ENCODE measurements at regions not wholly inside any gene's neighbourhood (a gene's known extent, or its start where the extent isn't known, plus 50 kb on each side); places are given as distances from the start of the nearest gene placed in this dataset.

DNA sequence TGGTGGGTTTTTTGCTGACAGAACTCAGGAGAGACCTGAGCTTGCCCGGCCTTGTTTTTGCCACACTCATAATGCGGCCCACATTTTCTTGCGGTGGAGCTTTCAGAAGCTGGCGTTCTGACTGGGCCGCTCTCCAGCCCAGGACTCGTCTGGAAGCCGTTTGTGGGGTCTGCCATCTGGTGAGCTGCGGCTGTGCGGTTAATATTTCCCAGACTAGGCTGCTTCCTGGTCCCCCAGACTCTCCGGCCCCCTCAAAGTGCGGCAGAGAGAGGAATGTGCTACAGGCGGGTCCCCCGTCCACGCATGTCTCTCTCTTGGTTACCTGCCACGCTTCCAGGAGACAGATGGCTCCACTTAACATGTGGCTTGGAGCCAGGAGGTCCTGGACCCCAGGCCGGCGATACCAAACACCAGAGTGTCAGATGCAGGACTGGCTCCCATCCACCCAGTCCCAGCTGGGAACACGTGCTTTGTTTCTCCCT, 128.9 kb upstream of the PMEPA1 start:
- BruUV-seq (replicated peaks), result no TSS peak
- Mint-ChIP-seq H3K4me3 (ENCODE audit: unreplicated experiment) (no peak overlapping the region), H3K27ac (ENCODE audit: unreplicated experiment) (no peak overlapping the region), H3K4me1 (ENCODE audit: low read depth, unreplicated experiment) (no peaks in the 10 kb centered on the region), H3K27me3 (ENCODE audit: insufficient read depth, unreplicated experiment) (peaks cover 15% of the 10 kb centered on the region), H3K36me3 (ENCODE audit: insufficient read depth, unreplicated experiment) (no peaks in the 10 kb centered on the region), H3K9me3 (ENCODE audit: unreplicated experiment) (no peaks in the 10 kb centered on the region)
- intact Hi-C loops (cut with micrococcal nuclease; ENCODE audit: unreplicated experiment), result no loop called here
- TF ChIP-seq, protein P1, sequence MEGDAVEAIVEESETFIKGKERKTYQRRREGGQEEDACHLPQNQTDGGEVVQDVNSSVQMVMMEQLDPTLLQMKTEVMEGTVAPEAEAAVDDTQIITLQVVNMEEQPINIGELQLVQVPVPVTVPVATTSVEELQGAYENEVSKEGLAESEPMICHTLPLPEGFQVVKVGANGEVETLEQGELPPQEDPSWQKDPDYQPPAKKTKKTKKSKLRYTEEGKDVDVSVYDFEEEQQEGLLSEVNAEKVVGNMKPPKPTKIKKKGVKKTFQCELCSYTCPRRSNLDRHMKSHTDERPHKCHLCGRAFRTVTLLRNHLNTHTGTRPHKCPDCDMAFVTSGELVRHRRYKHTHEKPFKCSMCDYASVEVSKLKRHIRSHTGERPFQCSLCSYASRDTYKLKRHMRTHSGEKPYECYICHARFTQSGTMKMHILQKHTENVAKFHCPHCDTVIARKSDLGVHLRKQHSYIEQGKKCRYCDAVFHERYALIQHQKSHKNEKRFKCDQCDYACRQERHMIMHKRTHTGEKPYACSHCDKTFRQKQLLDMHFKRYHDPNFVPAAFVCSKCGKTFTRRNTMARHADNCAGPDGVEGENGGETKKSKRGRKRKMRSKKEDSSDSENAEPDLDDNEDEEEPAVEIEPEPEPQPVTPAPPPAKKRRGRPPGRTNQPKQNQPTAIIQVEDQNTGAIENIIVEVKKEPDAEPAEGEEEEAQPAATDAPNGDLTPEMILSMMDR (IDR thresholded peaks at IDR 0.05; ENCODE audit: insufficient read depth in 1 of 2, low read depth in 1 of 2, low read length in 1 of 2, severe bottlenecking in 1 of 2, unreplicated experiment in 1 of 2), result no peak
- ChIA-PET CTCF (no interaction called here), POLR2A (no interaction called here)
- Histone ChIP-seq H3K4me3 (ENCODE audit: low read depth, low read length) (no peak overlapping the region), H3K4me1 (no peaks in the 10 kb centered on the region), H3K9me3 (no peaks in the 10 kb centered on the region), H3K27me3 (replicated peaks; ENCODE audit: control insufficient read depth, insufficient read depth, low read length) (peaks cover 5% of the 10 kb centered on the region), H3K36me3 (ENCODE audit: control insufficient read depth, insufficient read depth, low read length) (no peaks in the 10 kb centered on the region)
- DNase-seq, result no peak

DNA sequence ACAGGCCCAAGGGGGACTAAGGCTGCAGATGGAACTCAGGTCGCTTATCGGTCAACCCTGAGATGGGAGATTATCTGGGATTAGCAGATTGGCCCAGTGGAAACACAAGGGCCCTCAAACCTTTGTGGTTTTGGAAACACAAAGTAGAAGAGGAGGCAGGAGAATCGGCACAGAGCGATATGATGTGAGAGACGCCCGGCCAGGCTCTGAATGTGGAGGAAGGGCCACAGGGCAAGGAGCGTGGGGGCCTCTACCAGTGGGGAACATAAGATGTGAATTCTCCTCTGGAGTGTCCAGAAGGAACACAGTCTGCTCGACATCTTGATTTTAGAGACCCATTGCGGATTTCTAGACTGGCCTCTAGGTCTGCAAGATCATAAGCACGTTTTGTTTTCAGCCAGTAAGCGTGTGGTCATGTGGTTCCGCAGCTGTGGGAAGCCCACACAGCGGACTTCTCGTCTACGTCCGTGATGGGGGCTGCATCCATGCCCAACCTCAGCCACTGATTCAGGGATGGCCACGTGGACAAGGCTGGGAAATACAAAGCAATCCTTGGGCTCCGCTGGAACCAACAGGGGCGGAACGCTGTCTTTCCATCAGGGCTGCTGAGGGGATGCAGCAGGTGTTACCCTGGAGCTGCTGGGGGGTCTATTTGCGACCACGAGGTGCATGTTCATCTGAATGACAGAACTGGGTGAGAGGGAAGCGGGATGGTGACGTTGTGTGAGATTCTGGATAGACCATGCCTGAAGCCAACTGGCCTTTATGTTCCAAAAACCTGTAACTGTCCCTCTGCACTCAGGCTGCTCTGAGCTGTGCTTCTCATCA, 127.6 kb upstream of the PMEPA1 start:
- H3K36me3 Mint-ChIP-seq (ENCODE audit: insufficient read depth, unreplicated experiment), result no peaks in the 10 kb centered on the region
- CTCF ChIA-PET, result no interaction called here
- POLR2A ChIA-PET, result no interaction called here
- H3K27ac Mint-ChIP-seq (ENCODE audit: unreplicated experiment), result no peak overlapping the region
- TF ChIP-seq, protein P1 (IDR thresholded peaks at IDR 0.05; ENCODE audit: insufficient read depth in 1 of 2, low read depth in 1 of 2, low read length in 1 of 2, severe bottlenecking in 1 of 2, unreplicated experiment in 1 of 2), result no peak
- BruUV-seq (replicated peaks), result no TSS peak
- no peak overlapping the region for H3K4me3 ChIP-seq (ENCODE audit: low read depth, low read length)
- H3K4me3 Mint-ChIP-seq (ENCODE audit: unreplicated experiment), result no peak overlapping the region
- H3K27me3 Mint-ChIP-seq (ENCODE audit: insufficient read depth, unreplicated experiment), result peaks cover 22% of the 10 kb centered on the region
- no peaks in the 10 kb centered on the region for H3K36me3 ChIP-seq (ENCODE audit: control insufficient read depth, insufficient read depth, low read length)
- peaks cover 5% of the 10 kb centered on the region for H3K27me3 ChIP-seq (replicated peaks; ENCODE audit: control insufficient read depth, insufficient read depth, low read length)
- DNase-seq, result no peak
- no peaks in the 10 kb centered on the region for H3K9me3 ChIP-seq
- no peaks in the 10 kb centered on the region for H3K4me1 Mint-ChIP-seq (ENCODE audit: low read depth, unreplicated experiment)
- H3K9me3 Mint-ChIP-seq (ENCODE audit: unreplicated experiment), result no peaks in the 10 kb centered on the region
- H3K4me1 ChIP-seq, result no peaks in the 10 kb centered on the region
- intact Hi-C loops (cut with micrococcal nuclease; ENCODE audit: unreplicated experiment), result no loop called here

DNA sequence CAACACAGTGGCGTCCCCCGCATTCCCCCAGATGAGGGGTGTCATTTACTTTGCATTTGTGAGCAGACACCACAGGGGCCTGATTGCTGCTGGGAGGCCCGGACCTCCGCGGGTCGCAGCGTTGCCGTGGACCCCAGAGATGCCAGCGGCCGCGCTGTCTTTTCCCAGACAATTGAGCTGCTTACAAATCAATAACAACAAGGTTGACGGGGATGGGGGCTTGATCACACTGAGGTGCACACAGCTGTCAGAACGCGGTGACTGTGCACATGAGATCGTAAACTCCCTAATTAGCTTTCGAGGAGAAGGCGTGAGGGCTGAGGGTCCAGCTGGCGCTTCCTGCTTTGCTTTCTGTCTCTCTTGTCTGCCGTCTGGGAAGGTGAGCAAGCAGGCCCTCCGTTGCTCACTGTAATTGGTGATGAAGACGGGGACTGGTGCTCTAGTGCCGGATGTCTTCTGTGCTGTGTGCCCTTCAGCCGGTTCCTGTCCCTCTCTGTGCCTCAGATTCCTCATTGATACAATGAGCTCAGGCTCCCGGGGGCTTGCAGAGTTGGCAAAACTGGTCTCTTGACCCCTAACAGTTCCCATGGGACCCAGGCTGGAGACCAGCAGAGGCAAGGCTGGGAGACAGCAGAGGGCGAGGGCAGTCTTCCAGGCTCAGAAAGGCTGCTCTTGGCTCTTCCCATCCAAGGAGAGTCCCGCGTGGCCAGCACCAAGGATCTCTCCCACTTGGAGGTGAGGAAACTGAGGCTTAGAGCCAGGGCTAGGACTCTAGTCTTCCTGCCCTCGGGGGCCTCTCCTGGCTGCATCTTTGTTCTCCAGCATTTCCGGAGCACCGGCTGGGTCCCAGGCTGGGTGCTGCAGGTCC, 126.0 kb upstream of the PMEPA1 start:
- Histone ChIP-seq H3K9me3 (no peaks in the 10 kb centered on the region), H3K4me3 (ENCODE audit: low read depth, low read length) (no peak overlapping the region), H3K36me3 (ENCODE audit: control insufficient read depth, insufficient read depth, low read length) (no peaks in the 10 kb centered on the region), H3K27me3 (replicated peaks; ENCODE audit: control insufficient read depth, insufficient read depth, low read length) (peaks cover 5% of the 10 kb centered on the region), H3K4me1 (no peaks in the 10 kb centered on the region)
- Mint-ChIP-seq H3K27me3 (ENCODE audit: insufficient read depth, unreplicated experiment) (peaks cover 25% of the 10 kb centered on the region), H3K9me3 (ENCODE audit: unreplicated experiment) (no peaks in the 10 kb centered on the region), H3K4me1 (ENCODE audit: low read depth, unreplicated experiment) (no peaks in the 10 kb centered on the region), H3K4me3 (ENCODE audit: unreplicated experiment) (no peak overlapping the region), H3K36me3 (ENCODE audit: insufficient read depth, unreplicated experiment) (no peaks in the 10 kb centered on the region), H3K27ac (ENCODE audit: unreplicated experiment) (no peak overlapping the region)
- CTCF ChIA-PET, result interaction anchor here (1.7 kb wide), 1 partner anchor 182 kb away, joined by 5 read pairs; no protein-coding TSS in a partner anchor
- intact Hi-C loops (cut with micrococcal nuclease; ENCODE audit: unreplicated experiment), result no loop called here
- POLR2A ChIA-PET, result no interaction called here
- no peak for DNase-seq
- TF ChIP-seq, protein P1 (IDR thresholded peaks at IDR 0.05; ENCODE audit: insufficient read depth in 1 of 2, low read depth in 1 of 2, low read length in 1 of 2, severe bottlenecking in 1 of 2, unreplicated experiment in 1 of 2), result no peak
- BruUV-seq (replicated peaks), result no TSS peak
